GM12878 (cell line): ENCODE measurements at regions not wholly inside any gene's neighbourhood (a gene's known extent, or its start where the extent isn't known, plus 50 kb on each side); places are given as distances from the start of the nearest gene placed in this dataset.

Experiments used
- ATAC-seq: fragments of 200-7000 bp; cut with Tn5 transposase; 3 replicates; pipeline ENCODE4 v1.9.1; 2020; ENCODE audit warnings: mild to moderate bottlenecking, moderate library complexity
- BruUV-seq: library from RNA; stranded (reverse); fragments of 400-500 nt; replicated peaks from 2 replicates; lab custom pipeline; 2021; lab: Mats Ljungman, UMichigan
- CTCF ChIA-PET: fragments of 300-600 bp; sonication (Branson Sonifier 250); formaldehyde crosslinking; extraction: SDS; loops from one replicate; lab custom pipeline; 2021; ENCODE audit warnings: inconsistent platforms; lab: Yijun Ruan, JAX
- POLR2A ChIA-PET: fragments of 350-600 bp; formaldehyde crosslinking; extraction: SDS; loops from one replicate; lab custom pipeline; 2021; ENCODE audit warnings: inconsistent platforms; lab: Charles Lee
- RAD21 ChIA-PET: fragments of 300-600 bp; sonication (Branson Sonifier 250); formaldehyde crosslinking; loops from one replicate; lab custom pipeline; 2023; ENCODE audit warnings: antibody characterized with exemption; ENCODE audit not compliant: unreplicated experiment; lab: Charles Lee
- SMC1A ChIA-PET: fragments of 300-600 bp; sonication (Branson Sonifier 250); formaldehyde crosslinking; loops from one replicate; lab custom pipeline; 2023; ENCODE audit not compliant: unreplicated experiment, uncharacterized antibody; lab: Charles Lee
- DNase-seq: peaks from one replicate; pipeline ENCODE4 v3.0.0-alpha.2; 2011; ENCODE audit warnings: low read depth, low spot score
- FAIRE-seq: peaks from 3 replicates; lab custom pipeline; 2011; peaks lifted over from hg19 to GRCh38; lab: Jason Lieb, UNC
- H2AFZ ChIP-seq: 2 replicates; pipeline ENCODE4 v1.6.0; 2011; ENCODE audit warnings: low read depth, low read length, control low read depth; ENCODE audit not compliant: control insufficient read depth
- H3K27ac ChIP-seq: 2 replicates; pipeline ENCODE4 v1.5.1; 2011; ENCODE audit warnings: control low read depth; ENCODE audit not compliant: control insufficient read depth, insufficient read depth
- H3K27me3 ChIP-seq, 2 experiments: replicated peaks in 1 of 2; 2 replicates each; pipeline versions ENCODE4 v1.6.0 to v1.6.1; 2011; ENCODE audit warnings: low read length in 1 of 2; ENCODE audit not compliant: control insufficient read depth in 2 of 2, insufficient read depth in 2 of 2
- H3K36me3 ChIP-seq, 2 experiments: 2 replicates each; pipeline ENCODE4 v1.5.1; 2011; ENCODE audit warnings: low read length in 1 of 2; ENCODE audit not compliant: control insufficient read depth in 2 of 2, insufficient read depth in 2 of 2
- H3K4me1 ChIP-seq: 2 replicates; pipeline ENCODE4 v1.6.1; 2011; ENCODE audit warnings: mild to moderate bottlenecking, low read length, moderate library complexity, mixed read lengths; ENCODE audit not compliant: control insufficient read depth, insufficient read depth
- H3K4me2 ChIP-seq: 2 replicates; pipeline ENCODE4 v1.6.0; 2011; ENCODE audit warnings: control low read depth; ENCODE audit not compliant: control insufficient read depth, insufficient read depth
- H3K4me3 ChIP-seq: fragments of 200-600 bp; sonication (generic); 2 replicates; pipeline ENCODE4 v1.5.1; 2016
- H3K79me2 ChIP-seq: 2 replicates; pipeline ENCODE4 v1.6.0; 2011; ENCODE audit warnings: low read length; ENCODE audit not compliant: control insufficient read depth, insufficient read depth
- H3K9ac ChIP-seq: 2 replicates; pipeline ENCODE4 v1.8.0; 2011; ENCODE audit warnings: low read length, control low read depth, mixed read lengths; ENCODE audit not compliant: control insufficient read depth, insufficient read depth
- H3K9me3 ChIP-seq: replicated peaks from 3 replicates; pipeline ENCODE4 v1.5.1; 2011; ENCODE audit warnings: mild to moderate bottlenecking, low read length; ENCODE audit not compliant: control insufficient read depth, insufficient read depth
- H4K20me1 ChIP-seq: 2 replicates; pipeline ENCODE4 v1.6.0; 2011; ENCODE audit not compliant: control insufficient read depth, insufficient read depth
- ATF7 ChIP-seq: fragments of 450-650 bp; IDR thresholded peaks from 2 replicates; pipeline ENCODE4 v1.6.1; 2016; ENCODE audit warnings: low read depth, mild to moderate bottlenecking
- BRCA1 ChIP-seq: IDR thresholded peaks from 2 replicates; pipeline ENCODE4 v1.6.1; 2011; ENCODE audit warnings: low read depth, low read length, improper control_type of control experiment
- CBX3 ChIP-seq: fragments of 200-600 bp; sonication (generic); IDR thresholded peaks from 2 replicates; pipeline ENCODE4 v1.6.1; 2016; ENCODE audit warnings: low read depth, borderline replicate concordance
- CEBPB ChIP-seq, 2 experiments: fragments of 150-350 bp in 1 of 2; IDR thresholded peaks; 2 replicates each; pipeline ENCODE4 v1.6.1; 2012 to 2014; ENCODE audit warnings: low read depth in 2 of 2, low read length in 2 of 2, borderline replicate concordance in 1 of 2, inconsistent platforms in 1 of 2
- MEF2A ChIP-seq: IDR thresholded peaks from 2 replicates; pipeline ENCODE4 v1.6.1; 2011; ENCODE audit warnings: low read depth, mild to moderate bottlenecking, low read length, moderate library complexity; ENCODE audit not compliant: insufficient read depth
- POLR2AphosphoS2 ChIP-seq: IDR thresholded peaks from 2 replicates; pipeline ENCODE4 v1.6.1; 2011; ENCODE audit warnings: low read depth, mild to moderate bottlenecking, low read length, improper control_type of control experiment, moderate library complexity
- POLR2AphosphoS5 ChIP-seq: IDR thresholded peaks from 2 replicates; pipeline ENCODE4 v1.6.1; 2011; ENCODE audit warnings: mild to moderate bottlenecking, low read length, inconsistent platforms
- SMAD5 ChIP-seq: IDR thresholded peaks from 2 replicates; pipeline ENCODE4 v1.6.1; 2016; ENCODE audit warnings: antibody characterized with exemption, low read depth
- SMARCA5 ChIP-seq: fragments of 450-650 bp; IDR thresholded peaks from 2 replicates; pipeline ENCODE4 v1.6.1; 2017; ENCODE audit warnings: mild to moderate bottlenecking
- TCF7 ChIP-seq: IDR thresholded peaks from 2 replicates; pipeline ENCODE4 v1.6.1; 2014; ENCODE audit warnings: antibody characterized with exemption, borderline replicate concordance
- ZBED1 ChIP-seq: IDR thresholded peaks from 2 replicates; pipeline ENCODE4 v1.6.1; 2016; ENCODE audit warnings: borderline replicate concordance
- ZNF384 ChIP-seq: IDR thresholded peaks from 2 replicates; pipeline ENCODE4 v1.6.1; 2012; ENCODE audit warnings: low read depth, mild to moderate bottlenecking, low read length, improper control_type of control experiment, borderline replicate concordance
- ZSCAN29 ChIP-seq: fragments of 450-650 bp; IDR thresholded peaks from 2 replicates; pipeline ENCODE4 v1.6.1; 2017; ENCODE audit warnings: mild to moderate bottlenecking, moderate library complexity
- WGBS: methylation state at CpG from one replicate; pipeline ENCODE4 v1.1.6; 2016; ENCODE audit warnings: low lambda C conversion rate; ENCODE audit not compliant: insufficient replicate concordance, insufficient coverage; ENCODE audit errors: missing lambda C conversion rate; 5-methylcytosine and 5-hydroxymethylcytosine counted together
- in situ Hi-C: fragments of 300-500 bp; cut with MboI; formaldehyde crosslinking; loops from 9 replicates; pipeline ENCODE4 v1.14.3; 2018; ENCODE audit warnings: mixed read lengths
- intact Hi-C: fragments of 100-400 bp; cut with micrococcal nuclease; formaldehyde crosslinking; loops from one replicate; pipeline ENCODE4 v1.14.2; 2022; ENCODE audit not compliant: unreplicated experiment
- TF ChIP-seq, protein P1 (sequence below): fragments of 450-650 bp; formaldehyde crosslinking; IDR thresholded peaks from 2 replicates; pipeline ENCODE4 v1.5.0; 2022; ENCODE audit warnings: mild to moderate bottlenecking, missing genetic modification characterization
- TF ChIP-seq, protein P2 (sequence below): fragments of 450-650 bp; IDR thresholded peaks from 2 replicates; pipeline ENCODE4 v1.6.1; 2017; ENCODE audit warnings: borderline replicate concordance
- TF ChIP-seq, protein P3 (sequence below): fragments of 450-650 bp; IDR thresholded peaks from 2 replicates; pipeline ENCODE4 v1.6.1; 2017; ENCODE audit warnings: low read depth, mild to moderate bottlenecking, moderate library complexity
- TF ChIP-seq, protein P4 (sequence below): IDR thresholded peaks from 2 replicates; pipeline ENCODE4 v1.6.1; 2011; ENCODE audit warnings: mild to moderate bottlenecking, low read depth, low read length, moderate library complexity; ENCODE audit not compliant: insufficient replicate concordance
- TF ChIP-seq, protein P5 (sequence below): IDR thresholded peaks from 2 replicates; pipeline ENCODE4 v1.6.1; 2012; ENCODE audit warnings: low read depth, low read length, improper control_type of control experiment

DNA sequence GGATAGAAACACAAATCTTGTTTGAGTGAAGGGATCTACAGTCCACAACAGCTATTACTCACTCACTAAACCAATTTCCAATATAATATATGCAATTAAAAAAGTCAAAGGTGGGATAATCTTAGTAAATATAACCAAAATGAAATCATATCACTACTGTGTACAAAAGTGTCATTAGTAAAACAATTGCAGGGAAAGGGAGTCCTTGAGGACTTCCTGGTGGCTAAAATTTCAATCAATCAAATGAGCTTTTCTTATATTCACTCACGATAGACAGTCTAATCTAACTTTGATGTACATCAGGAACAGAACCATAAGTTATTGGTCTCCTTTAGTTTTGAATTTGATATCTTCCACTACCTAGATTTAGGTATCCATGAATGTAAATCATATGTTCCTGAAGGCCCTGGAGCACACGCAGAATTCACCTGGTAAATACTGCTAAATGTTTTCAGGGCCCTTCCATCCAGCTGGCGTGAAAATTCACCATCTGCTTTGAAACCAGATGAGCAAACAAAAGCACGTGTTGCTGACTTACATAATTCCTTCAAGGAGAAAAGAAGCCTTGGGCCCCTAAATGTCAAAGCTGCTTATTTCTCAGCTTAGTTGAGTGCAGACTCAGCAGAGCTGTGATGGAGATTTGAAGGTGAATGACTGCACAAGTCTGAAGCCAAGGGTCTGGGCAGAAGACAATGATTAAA is 159.3 kb upstream of the TMEM196 start:
- SMC1A ChIA-PET: no interaction called here
- CTCF ChIA-PET: no interaction called here
- no peak for DNase-seq
- intact Hi-C loops: no loop called here
- no peak for FAIRE-seq
- no peak for ATAC-seq
- Histone ChIP-seq H3K9me3 (no peaks in the 10 kb centered on the region; the same call in 2 of the 3 replicates), H2AFZ (no peak overlapping the region), H3K27me3 (no peaks in the 10 kb centered on the region), H3K27ac (no peak overlapping the region), H3K9ac (no peak overlapping the region), H3K36me3 (no peaks in the 10 kb centered on the region), H3K79me2 (no peaks in the 10 kb centered on the region), H4K20me1 (no peaks in the 10 kb centered on the region), H3K4me3 (no peak overlapping the region), H3K4me2 (no peak overlapping the region), H3K4me1 (peaks cover 5% of the 10 kb centered on the region; the same call in 1 of the 2 replicates)
- RAD21 ChIA-PET: no interaction called here
- no TSS peak for BruUV-seq
- POLR2A ChIA-PET: no interaction called here
- in situ Hi-C loops: no loop called here
- 39% methylated on average over 4 of the region's 4 CpGs for WGBS
- TF ChIP-seq SMARCA5 (no peak), POLR2AphosphoS2 (no peak), ZSCAN29 (no peak), BRCA1 (no peak), CEBPB (IDR thresholded peaks at IDR 0.05; ENCODE audit: borderline replicate concordance in 1 of 2, low read depth in 2 of 2, low read length in 2 of 2) (no peak), TCF7 (no peak), ZBED1 (no peak), MEF2A (no peak), ZNF384 (no peak), CBX3 (no peak), SMAD5 (no peak), POLR2AphosphoS5 (no peak), ATF7 (no peak)
- TF ChIP-seq, protein P1, sequence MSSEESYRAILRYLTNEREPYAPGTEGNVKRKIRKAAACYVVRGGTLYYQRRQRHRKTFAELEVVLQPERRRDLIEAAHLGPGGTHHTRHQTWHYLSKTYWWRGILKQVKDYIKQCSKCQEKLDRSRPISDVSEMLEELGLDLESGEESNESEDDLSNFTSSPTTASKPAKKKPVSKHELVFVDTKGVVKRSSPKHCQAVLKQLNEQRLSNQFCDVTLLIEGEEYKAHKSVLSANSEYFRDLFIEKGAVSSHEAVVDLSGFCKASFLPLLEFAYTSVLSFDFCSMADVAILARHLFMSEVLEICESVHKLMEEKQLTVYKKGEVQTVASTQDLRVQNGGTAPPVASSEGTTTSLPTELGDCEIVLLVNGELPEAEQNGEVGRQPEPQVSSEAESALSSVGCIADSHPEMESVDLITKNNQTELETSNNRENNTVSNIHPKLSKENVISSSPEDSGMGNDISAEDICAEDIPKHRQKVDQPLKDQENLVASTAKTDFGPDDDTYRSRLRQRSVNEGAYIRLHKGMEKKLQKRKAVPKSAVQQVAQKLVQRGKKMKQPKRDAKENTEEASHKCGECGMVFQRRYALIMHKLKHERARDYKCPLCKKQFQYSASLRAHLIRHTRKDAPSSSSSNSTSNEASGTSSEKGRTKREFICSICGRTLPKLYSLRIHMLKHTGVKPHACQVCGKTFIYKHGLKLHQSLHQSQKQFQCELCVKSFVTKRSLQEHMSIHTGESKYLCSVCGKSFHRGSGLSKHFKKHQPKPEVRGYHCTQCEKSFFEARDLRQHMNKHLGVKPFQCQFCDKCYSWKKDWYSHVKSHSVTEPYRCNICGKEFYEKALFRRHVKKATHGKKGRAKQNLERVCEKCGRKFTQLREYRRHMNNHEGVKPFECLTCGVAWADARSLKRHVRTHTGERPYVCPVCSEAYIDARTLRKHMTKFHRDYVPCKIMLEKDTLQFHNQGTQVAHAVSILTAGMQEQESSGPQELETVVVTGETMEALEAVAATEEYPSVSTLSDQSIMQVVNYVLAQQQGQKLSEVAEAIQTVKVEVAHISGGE (CRISPR knock-in tag): no peak
- TF ChIP-seq, protein P2, sequence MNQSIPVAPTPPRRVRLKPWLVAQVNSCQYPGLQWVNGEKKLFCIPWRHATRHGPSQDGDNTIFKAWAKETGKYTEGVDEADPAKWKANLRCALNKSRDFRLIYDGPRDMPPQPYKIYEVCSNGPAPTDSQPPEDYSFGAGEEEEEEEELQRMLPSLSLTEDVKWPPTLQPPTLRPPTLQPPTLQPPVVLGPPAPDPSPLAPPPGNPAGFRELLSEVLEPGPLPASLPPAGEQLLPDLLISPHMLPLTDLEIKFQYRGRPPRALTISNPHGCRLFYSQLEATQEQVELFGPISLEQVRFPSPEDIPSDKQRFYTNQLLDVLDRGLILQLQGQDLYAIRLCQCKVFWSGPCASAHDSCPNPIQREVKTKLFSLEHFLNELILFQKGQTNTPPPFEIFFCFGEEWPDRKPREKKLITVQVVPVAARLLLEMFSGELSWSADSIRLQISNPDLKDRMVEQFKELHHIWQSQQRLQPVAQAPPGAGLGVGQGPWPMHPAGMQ: no peak
- TF ChIP-seq, protein P3, sequence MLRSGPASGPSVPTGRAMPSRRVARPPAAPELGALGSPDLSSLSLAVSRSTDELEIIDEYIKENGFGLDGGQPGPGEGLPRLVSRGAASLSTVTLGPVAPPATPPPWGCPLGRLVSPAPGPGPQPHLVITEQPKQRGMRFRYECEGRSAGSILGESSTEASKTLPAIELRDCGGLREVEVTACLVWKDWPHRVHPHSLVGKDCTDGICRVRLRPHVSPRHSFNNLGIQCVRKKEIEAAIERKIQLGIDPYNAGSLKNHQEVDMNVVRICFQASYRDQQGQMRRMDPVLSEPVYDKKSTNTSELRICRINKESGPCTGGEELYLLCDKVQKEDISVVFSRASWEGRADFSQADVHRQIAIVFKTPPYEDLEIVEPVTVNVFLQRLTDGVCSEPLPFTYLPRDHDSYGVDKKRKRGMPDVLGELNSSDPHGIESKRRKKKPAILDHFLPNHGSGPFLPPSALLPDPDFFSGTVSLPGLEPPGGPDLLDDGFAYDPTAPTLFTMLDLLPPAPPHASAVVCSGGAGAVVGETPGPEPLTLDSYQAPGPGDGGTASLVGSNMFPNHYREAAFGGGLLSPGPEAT: no peak
- TF ChIP-seq, protein P4, sequence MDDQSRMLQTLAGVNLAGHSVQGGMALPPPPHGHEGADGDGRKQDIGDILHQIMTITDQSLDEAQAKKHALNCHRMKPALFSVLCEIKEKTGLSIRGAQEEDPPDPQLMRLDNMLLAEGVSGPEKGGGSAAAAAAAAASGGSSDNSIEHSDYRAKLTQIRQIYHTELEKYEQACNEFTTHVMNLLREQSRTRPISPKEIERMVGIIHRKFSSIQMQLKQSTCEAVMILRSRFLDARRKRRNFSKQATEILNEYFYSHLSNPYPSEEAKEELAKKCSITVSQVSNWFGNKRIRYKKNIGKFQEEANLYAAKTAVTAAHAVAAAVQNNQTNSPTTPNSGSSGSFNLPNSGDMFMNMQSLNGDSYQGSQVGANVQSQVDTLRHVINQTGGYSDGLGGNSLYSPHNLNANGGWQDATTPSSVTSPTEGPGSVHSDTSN: no peak
- TF ChIP-seq, protein P5, sequence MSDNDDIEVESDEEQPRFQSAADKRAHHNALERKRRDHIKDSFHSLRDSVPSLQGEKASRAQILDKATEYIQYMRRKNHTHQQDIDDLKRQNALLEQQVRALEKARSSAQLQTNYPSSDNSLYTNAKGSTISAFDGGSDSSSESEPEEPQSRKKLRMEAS: no peak
